C4-2B (cell line): ENCODE measurements at regions not wholly inside any gene's neighbourhood (a gene's known extent, or its start where the extent isn't known, plus 50 kb on each side); places are given as distances from the start of the nearest gene placed in this dataset.

ENCODE experiments used
- CTCF ChIP-seq: fragments of 450-650 bp; conservative IDR thresholded peaks from 2 replicates; pipeline ENCODE4 v1.5.1; 2017; ENCODE audit warnings: mild to moderate bottlenecking
- ZFX ChIP-seq: fragments of 450-650 bp; IDR thresholded peaks from 2 replicates; pipeline ENCODE4 v1.6.1; 2017

DNA sequence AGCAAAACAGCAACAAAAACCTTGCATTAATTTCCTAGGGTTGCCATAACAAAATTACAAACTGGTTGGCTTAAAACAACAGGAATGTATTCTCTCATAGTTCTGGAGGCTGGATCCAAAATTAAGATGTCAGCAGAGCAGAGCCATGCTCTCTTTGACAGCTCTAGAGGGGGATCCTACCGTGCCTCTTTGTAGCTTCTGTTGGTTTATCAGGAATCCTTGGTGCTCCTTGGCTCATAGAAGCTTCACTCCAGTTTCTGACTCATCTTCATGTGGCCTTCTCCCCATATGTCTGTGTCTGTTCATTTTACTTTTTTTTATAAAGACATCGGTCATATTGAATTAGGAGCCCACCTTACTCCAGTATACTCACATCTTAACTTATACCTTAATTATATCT lies 90.5 kb upstream of the POU2AF2 start:
- TF ChIP-seq CTCF = no peak
- no peak for TF ChIP-seq ZFX
